GM12892 (cell line): ENCODE measurements at regions not wholly inside any gene's neighbourhood (a gene's known extent, or its start where the extent isn't known, plus 50 kb on each side); places are given as distances from the start of the nearest gene placed in this dataset.

Source experiments
- POLR2A ChIP-seq: IDR thresholded peaks from 2 replicates; pipeline ENCODE4 v1.6.1; 2011; ENCODE audit warnings: low read depth, low read length, control low read depth
- TAF1 ChIP-seq: IDR thresholded peaks from 2 replicates; pipeline ENCODE4 v1.6.1; 2011; ENCODE audit warnings: low read depth, mild to moderate bottlenecking, control low read depth, low read length, borderline replicate concordance

DNA sequence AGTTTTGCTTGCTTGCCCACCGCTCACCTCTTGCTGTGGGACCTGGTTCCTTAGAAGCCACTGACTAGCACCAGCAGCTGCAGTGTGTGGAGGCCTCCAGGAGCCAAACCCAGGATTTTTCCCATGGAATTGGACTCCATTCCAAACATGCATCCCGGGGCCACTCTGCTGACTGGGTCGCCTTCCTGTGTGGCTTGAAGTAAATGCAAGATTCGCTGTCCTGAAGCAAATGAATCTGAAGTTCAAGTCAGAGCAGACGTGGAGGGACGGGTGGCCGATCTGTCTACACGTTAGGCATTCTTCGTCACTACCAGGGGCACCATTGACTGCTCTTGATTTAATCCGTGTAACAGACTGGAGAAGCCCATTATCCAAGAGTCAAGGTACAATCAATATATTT is 109.0 kb downstream of the SHOX start:
- TF ChIP-seq POLR2A (no peak), TAF1 (no peak)
